ENCODE measurements at regions not wholly inside any gene's neighbourhood (a gene's known extent, or its start where the extent isn't known, plus 50 kb on each side); places are given as distances from the start of the nearest gene placed in this dataset.

DNA sequence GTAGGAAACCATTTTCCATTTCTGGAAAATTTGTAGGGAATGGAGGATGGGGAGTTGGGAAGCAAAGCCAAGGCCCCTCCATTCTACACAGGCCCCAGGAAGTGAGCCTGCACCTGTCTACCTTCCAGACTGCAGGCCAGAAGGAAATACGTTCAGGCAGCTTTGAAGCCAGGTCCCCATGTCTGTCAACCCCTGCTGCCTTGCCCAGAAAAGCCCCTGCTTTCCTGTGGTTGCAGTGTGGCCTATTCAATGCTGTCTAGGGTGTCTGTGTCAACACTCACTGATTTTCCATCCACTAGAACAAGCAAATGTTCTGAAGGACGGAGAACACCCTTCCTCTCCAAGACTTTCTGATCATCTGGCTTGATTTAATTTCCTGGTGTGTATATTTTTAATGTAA, 281.9 kb downstream of the TLE3 start:
- TF ChIP-seq, protein P1, sequence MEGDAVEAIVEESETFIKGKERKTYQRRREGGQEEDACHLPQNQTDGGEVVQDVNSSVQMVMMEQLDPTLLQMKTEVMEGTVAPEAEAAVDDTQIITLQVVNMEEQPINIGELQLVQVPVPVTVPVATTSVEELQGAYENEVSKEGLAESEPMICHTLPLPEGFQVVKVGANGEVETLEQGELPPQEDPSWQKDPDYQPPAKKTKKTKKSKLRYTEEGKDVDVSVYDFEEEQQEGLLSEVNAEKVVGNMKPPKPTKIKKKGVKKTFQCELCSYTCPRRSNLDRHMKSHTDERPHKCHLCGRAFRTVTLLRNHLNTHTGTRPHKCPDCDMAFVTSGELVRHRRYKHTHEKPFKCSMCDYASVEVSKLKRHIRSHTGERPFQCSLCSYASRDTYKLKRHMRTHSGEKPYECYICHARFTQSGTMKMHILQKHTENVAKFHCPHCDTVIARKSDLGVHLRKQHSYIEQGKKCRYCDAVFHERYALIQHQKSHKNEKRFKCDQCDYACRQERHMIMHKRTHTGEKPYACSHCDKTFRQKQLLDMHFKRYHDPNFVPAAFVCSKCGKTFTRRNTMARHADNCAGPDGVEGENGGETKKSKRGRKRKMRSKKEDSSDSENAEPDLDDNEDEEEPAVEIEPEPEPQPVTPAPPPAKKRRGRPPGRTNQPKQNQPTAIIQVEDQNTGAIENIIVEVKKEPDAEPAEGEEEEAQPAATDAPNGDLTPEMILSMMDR (IDR thresholded peaks at IDR 0.05) = no peak
- no peak for TF ChIP-seq ZNF138 (CRISPR knock-in tag; conservative IDR thresholded peaks at IDR 0.05)
- TF ChIP-seq ELF4 (CRISPR knock-in tag; IDR thresholded peaks at IDR 0.05; ENCODE audit: low read depth) = no peak
- TF ChIP-seq, protein P2, sequence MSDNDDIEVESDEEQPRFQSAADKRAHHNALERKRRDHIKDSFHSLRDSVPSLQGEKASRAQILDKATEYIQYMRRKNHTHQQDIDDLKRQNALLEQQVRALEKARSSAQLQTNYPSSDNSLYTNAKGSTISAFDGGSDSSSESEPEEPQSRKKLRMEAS (CRISPR knock-in tag; IDR thresholded peaks at IDR 0.05) = no peak
- no peak for TF ChIP-seq CREB1 (CRISPR knock-in tag; IDR thresholded peaks at IDR 0.05)
- no peak for TF ChIP-seq EMX1 (CRISPR knock-in tag; IDR thresholded peaks at IDR 0.05)
- TF ChIP-seq MXD4 (CRISPR knock-in tag; IDR thresholded peaks at IDR 0.05; ENCODE audit: borderline replicate concordance) = no peak
- TF ChIP-seq KAT7 (CRISPR knock-in tag; IDR thresholded peaks at IDR 0.05; ENCODE audit: borderline replicate concordance) = no peak

Data from WTC11 (cell line).